ENCODE measurements at regions not wholly inside any gene's neighbourhood (a gene's known extent, or its start where the extent isn't known, plus 50 kb on each side); places are given as distances from the start of the nearest gene placed in this dataset.

DNA sequence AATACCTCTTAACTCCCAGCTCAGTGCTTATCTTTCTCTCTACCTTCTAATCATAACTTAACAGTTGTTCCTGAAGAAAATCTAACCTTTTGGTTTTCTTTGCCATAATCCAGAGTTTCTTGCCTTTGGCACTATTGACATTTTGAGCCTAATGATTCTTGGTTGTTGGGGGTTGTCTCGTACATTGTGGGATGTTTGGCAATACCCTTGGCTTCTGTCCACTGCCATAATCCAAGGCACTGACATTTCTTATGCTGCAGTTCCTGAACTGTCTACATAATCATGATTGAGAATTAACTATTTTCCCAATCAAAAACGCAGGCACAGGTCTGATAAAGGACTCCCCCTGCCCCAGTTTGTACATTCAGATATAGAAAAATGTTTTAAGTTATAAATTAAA is 203.2 kb upstream of the MEX3C start:
- no peak for FAIRE-seq

DNA sequence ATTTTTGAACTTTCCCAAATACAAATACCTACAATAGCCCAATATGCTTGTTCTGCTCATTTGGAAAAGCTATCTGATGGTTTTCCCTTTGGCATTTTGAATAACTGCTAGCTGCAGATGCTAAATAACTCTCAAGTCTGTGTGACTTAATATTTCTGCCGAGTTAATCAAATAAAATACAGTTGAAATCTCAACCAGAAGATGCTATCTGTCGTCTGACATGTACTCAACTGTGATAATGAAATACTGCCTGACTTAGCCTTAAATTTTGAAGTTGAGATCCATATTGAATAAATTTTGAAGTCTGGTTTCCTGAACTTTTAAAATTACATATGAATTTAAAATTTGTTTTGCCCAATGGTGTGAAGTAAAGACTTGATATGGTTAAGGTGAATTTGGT is 204.4 kb upstream of the MEX3C start:
- FAIRE-seq: no peak

DNA sequence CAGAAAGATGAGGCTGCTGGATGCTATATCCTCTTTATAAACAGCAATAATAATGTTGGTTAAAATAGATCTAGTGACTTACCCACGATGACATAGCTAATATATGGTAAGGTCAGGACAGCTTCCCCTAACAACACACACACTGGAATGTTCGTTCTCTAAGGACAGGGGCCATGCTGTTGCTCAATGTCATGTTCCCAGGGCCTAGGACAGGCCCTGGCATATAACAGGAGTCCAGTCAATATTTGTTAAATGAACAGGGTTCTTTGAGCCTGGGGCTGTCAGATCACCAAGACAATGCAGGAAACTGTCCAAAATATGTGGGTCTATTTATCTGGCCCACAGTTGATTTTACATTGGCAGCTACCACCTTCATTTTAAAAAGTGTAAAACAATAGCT is 207.1 kb upstream of the MEX3C start:
- FAIRE-seq: no peak

DNA sequence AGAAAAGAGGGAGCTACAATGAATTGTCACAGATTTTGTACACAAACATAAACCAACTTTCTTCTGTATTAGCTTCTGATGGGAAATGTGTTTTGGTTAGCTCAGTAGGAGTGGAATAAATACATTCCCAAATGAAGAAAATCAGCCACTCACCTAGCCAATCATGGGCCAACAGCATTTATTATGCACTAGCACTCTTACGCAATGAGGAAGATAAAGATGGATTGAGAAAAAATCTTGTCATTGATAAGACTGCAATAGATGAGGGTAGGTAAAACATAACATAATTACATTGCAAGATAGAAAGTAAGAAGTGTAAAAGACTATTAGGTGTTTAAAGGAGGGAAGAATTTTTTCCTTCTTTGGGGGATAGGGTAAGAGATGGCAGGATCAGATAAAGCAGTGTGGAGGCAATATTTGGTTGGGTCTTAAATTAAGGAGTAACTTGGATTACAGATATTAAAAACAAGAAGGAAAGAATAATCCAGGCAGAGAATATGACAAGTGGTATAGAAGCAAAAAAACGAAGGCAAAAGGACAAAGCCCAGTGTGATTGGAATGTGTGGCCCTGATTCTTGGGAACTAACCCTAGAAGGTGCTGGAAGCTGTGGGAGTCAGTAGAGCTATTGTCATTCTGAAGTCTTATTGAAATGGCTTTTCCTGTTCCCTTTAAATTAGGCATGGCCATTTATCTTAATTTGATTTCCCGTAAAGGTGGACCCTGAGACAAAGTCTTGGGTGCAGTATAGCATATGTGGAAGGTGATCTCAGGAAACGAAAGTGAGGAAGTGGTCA is 208.4 kb upstream of the MEX3C start:
- FAIRE-seq: no peak

DNA sequence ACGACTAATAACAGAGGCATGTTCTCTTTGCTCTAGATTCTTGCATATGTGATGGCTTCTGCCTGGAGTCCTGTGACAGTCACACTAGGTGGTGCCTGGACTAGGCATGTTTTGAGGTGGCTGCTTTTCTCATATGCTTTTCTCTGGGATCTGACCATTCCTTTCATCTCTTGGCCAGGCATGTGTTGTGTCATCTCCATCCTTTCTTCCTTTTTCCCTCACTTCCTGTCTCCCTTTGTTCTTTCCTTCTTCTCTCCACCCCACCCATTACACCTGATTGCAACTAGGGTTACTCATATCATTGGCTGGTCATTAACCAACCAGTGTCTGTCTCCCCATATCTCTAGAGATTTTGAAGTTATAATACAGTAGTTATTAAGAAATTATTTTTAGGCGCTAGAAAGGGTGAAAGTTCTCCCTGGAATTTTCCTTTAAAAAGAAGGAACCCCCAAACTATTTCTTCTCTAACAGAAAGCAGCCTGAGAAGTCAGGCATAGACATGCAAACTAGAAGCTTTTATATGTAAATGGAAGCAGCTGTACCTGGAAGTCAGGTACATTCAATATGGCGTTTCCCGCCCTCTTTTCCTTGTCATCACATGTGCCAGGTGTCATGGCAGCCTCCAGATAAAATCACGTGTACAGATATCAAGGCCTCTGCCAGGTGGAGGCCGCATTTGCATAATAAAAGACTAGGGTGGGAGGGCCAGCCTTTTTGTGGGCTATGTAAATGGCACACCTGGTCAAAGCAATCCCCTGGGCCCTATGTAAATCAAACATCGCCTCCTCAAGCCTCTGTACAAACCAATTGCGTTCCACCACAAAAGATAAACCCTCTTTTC is 220.4 kb upstream of the MEX3C start:
- no peak for FAIRE-seq

DNA sequence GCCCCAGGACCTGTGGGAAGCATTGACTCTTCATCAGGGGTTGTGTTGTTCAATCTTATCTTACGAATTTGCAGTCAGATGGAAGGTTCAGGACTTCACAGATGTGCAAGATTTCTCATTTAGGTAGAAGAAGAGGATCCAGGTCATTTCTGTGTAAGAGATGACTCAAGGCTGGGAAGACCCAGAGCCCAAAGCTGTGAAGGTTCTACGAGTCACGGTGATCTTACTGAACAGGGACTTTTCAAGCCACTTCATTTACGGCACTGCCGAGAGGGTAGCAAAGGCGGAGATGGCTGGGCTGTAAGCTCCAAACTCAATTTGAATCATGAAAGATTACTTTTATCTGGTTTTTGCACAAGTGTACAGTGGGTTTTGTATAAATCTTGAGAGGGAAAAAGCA is 228.0 kb upstream of the MEX3C start:
- no peak for FAIRE-seq

DNA sequence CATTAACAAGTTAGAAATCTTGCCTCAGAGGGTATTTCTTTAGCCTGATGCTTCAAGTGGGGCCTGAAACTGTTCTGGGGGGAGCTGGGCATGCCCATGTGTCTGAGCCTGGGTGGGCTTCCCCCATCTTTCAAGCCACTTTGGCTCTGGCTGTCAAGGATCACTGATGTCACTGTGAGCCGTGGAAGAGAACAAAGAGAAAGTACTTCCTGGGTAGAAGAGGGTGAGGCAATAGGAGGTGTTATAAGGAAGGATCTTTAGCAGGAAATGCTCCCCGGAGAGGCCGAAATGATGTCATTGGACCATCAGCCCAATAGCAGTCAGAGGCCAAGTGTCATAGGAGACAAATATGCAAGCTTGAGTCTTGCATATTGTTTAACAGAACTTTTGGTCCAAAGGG is 228.4 kb upstream of the MEX3C start:
- no peak for FAIRE-seq

DNA sequence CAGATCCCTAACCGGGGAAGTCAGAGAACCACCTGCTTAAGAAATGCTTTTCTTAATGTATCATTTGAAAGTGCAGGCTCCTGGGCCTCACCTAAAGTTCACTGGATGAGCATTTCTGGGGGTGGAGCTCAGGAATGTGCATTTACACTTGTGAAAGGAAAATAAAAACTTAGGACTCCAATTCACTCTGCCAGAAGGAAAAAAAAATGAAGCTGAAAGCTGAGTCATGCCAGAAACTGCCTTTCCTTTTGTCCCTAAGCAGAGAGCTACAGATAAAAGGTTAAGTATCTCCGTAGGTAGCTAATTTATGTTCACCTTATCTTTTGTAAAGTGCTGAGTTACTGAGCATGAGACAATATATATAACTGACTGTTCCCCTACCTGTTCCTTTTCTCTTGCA is 229.5 kb upstream of the MEX3C start:
- FAIRE-seq: no peak

DNA sequence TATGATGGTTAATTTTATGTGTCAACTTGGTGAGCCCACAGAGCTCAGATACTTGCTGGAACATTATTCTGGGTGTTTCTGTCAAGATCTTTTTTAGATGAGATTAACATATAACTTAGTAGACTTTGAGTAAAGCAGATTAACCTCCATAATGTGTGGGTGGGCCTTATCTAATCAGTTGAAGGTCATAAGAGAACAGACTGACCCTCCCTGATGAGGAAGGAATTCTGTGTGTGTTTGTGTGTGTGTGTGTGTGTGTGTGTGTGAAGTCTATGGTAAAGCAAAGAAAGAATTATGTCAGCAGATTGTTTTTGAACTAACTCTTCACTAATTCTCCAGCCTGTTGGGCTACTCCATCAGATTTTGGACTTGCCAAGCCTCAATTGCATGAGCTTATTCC is 232.2 kb upstream of the MEX3C start:
- no peak for FAIRE-seq

DNA sequence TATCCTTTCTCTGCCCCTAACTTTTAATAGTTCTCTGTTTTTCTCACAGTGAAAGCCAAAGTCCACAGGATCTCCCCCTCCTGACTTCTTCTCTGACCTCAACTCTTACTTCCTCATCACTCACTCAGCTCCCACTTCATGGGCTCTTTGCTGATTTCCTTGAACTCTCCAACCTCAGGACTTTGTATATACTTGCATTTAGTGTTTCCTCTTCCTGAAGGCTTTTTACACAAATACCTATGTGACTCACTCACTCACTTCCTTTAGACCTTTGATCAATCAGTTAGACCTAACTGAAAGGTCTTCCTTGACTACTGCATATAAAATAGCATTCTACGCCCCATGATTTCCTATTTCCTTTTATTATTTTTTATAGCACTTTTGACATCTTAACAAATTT is 233.1 kb upstream of the MEX3C start:
- FAIRE-seq: no peak

DNA sequence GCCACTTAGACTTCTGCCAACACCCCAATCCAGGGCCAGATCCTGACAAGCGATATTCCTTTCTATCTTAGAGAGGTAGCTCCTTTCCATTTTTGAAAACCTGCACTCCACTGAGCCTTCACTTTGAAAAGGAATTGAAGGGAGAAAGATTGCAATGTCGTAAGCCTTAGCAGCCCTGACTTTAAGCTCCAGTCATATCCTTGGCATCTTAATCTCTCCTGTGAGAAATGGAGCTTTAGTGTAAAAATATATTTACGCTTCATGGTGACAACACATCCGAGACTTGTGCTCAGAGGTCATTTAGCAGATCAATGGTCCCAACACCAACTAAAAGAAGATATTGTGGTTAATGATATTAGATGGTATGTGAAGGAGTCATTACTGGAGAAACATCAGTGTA is 235.8 kb upstream of the MEX3C start:
- FAIRE-seq: no peak

DNA sequence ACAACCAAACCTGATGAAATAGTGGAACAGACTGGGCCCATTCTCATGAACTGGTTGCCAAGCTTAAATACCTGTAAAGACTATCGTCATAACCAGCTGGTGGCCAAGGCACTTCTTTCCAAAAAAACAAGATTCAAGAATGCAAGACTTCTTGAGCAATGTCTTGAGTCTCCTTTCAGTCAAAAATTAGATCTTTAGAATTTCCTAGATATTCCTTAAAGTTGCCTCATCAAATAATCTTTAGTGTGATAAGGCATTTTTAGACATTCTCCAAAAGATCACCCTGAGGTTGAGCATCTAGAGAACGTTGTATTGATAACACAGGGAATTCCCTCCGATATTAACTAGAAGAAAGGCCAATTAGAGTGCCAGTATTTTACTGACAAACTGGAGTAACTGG is 236.4 kb upstream of the MEX3C start:
- no peak for FAIRE-seq

DNA sequence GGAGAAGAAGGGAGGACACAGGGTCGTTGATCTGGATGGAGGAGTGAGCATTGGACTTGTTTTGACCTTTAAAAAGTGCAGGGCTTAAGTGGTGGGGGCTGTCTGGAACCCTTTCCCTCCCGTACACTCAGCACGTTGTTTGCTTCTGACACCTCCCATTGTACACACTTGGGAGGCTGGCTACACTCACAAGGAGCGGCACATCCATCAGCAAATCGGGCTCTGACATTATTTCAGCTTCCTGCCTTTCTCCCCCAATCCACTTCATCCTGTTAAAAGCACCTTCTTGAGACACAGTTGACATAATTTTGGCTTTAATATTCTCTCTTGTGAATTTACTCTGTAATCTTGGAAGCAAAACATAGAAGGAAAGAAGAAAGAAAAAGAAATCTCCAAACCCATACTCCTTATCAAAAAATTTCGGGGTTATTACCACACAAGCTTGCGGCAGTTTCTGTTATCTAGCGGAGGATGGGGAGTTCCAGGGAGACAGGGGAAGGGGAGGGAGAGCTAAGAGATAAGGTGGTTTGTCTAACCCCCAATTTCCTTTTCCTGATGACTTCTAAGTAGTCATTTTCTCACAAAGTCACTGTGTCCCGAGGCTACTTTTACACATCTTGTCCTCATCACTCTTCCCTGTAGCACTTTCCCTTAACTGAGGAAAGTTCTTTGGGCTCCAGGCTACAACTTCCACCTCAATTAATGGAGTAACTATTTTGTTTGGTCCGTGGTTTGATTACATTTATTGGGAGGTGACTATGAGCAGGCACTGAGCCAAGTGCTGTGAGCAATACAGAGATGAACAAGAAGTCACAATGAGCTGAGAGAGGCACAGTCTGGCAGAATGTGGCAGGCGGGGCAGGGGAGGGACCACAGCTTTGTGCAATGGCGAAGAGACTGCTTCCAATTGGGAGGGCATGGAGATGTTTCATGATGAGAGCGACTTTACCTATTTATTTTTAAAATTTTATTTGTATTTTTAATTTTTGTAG is 240.1 kb upstream of the MEX3C start:
- no peak for FAIRE-seq

DNA sequence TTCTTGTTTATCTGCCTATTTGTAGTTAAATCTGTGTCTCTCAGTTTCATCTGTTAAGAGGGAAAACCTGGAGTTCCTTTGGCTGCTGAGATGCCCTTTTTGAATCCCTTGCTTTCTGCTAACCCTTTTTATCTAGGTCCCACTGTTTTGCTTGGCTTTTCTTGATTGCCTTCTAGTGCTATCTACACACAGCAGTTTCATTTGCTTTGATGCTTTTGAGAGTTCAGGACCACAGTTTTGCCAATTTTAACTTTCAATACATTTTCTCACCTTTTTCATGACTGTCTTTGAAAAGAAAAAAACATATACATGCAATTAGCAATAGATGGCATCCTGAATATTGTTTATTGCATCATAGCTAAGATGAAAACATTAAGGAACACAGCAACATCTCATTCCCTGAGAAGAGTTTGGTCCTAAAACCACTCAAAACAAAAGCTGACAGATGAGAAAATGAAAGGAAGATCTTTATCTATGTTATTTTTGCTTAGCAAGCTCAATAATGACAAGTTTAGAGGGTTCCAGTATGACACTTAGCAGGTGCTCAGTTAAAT is 241.4 kb upstream of the MEX3C start:
- no peak for FAIRE-seq

DNA sequence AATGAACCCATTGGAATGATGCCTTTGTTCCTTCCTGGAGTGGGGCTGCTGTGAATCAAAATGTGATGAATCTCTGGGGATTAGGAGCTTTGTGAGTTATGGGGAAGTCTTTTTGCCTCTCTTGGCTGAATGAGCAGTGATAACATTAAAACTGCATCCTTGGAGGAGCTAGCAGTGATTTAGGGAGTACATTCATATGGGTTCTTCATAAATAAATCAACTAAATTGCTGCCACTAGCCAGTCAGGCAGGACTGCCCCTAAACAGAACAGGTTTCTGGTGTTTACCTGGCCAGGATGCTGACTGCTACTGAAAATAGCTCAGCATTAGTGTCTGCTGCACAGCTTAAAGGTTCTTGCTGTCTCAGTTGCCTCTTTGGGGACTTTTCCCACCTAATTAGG is 244.5 kb upstream of the MEX3C start:
- FAIRE-seq: no peak

DNA sequence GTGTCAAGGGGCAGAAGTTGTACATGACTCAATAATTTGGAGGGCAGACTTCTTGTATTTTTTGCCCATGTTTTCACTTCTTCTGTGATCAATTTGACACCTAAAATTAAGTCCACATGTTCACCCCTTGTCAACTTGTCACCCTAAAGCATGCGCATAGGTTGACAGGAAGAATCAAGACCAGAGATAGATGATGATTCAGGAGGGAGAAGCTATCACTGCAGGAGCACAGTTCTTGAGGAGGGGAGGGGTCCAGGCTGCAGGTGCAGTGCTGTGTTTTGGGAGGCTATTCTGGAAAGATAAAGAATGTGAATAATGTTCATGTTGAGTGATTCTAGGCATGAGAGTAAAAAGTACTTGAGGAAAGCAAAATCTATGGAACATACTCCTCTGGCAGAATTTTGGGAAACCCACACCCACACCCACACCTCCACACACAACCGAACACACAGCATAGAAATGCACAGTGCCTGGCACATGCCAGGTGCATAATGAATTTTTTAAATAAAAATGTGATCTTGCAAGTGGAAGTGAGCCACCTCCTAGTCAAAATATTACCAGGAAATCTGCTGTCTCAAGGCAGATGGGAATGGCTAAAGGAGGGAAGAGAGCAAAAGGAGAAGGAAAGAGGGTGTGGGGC is 249.2 kb upstream of the MEX3C start:
- FAIRE-seq: no peak

DNA sequence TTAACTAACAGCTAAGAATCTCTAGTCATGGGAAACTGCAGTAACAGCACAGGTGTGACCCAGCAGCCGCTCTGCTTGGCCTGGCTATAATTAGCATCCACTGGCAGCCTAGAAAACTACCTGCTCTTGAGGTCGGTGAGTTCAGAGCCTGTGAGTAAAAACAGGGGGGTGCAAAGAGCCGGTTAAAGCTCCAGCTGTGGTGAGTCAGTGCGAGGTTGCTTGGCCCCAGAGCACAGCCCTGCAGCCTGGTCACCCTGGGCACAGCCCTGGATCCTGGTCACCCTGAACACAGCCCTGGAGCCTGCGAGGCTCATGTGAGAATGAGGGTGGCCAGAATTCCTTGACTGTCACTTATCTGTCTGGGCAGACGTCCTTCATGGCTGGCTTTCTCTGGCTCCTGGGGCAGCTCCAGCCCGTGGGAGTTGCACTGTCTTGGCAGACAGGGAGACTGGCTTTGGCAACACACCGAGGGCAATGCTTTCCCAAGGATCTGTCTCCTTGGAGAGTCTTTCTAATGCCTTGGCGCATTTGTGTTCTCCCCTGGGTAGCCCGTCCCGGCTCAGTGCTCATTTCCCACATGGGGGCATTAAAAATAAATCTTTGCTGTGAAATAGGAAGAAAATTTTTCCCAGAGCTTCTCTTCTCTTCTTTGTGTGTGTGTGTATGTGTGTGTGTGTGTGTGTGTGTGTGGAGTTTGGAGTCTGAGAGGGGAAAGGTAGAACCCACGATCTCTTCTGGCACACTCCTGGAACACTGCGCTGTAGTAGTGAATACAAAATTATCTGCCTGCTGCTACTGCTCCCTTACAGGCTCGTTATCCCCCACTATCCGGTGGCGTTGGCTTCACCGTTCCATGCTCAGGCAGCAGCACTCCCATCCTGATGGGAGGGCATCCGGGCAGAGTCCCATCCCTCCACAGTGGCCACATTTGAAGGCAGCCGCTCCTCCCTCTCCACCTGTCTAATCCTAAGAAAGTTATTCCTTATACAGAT is 250.2 kb upstream of the MEX3C start:
- FAIRE-seq: no peak

DNA sequence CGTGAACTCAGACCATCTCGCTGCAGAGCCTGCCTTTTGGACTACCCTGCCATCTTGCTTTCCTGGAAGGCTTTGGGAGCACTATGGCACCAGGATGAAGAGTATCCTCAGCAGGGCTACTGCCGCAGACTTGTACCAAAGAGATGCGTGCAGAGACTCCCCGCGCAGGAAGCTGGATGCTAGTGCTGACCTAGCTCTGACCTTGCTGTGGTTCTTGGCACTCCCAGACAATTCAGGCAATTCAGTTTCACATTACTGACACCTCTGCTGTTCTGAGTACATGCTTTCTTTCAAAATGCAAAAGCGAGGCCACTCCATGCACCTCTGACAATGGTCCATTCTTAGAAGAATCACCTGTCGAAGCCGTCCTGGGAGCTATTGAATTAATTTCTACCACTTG is 251.5 kb upstream of the MEX3C start:
- no peak for FAIRE-seq

DNA sequence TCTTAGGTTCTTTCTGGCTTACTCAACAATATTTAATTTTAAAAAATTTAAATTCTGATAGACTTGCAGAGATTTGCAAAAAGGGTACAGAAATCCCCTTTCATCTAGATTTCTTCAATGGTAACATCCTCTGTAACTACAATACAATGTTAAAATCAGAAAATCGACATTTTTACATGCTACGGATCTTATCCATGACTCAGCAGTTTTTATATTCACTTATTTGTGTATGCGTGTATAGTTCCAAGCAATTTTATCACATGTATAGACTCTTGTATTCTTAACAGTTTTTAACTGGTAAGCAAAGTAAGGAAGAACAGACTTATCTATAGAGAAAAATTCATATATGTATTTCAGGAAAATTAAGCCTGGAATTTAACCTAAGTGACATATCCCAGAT is 256.1 kb upstream of the MEX3C start:
- FAIRE-seq: no peak

DNA sequence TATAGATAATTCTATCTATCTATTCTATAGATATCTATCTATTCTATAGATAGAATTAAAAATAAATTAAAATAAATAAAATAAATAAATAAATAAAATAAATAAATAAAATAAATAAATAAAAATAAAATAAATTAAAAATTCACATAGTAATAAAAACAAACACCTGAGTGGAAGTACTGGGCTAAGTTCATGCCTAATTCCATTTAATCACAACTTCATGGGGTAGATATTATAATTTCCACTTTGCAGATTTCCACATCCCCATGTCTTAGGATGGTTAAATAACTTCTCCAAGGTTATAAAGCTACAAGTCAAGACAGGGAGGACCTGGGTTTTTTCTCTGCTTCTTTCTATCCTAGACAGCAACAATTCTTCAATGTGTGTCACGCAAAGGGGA is 261.4 kb upstream of the MEX3C start:
- FAIRE-seq: peak; percentile 90

DNA sequence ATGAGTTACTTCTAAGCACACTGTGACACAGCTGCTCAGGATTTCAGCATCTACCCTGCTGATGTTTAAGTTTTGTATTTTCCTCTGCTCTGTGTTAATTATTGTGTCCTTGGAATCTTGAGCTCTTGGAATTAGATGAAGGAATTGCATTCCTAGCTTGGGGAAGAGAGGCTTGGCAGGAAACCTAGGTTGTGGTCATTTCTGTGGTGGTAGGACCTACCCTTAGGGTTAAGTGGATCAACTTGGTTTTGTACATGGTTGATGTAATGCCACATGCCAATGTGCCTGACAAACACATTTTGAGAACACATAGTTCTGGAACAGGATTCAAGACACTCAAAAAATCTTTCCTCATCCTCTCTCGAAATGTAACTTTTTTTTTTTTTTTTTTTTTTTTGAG is 264.5 kb upstream of the MEX3C start:
- no peak for FAIRE-seq
